ENCODE measurements at regions not wholly inside any gene's neighbourhood (a gene's known extent, or its start where the extent isn't known, plus 50 kb on each side); places are given as distances from the start of the nearest gene placed in this dataset.

DNA sequence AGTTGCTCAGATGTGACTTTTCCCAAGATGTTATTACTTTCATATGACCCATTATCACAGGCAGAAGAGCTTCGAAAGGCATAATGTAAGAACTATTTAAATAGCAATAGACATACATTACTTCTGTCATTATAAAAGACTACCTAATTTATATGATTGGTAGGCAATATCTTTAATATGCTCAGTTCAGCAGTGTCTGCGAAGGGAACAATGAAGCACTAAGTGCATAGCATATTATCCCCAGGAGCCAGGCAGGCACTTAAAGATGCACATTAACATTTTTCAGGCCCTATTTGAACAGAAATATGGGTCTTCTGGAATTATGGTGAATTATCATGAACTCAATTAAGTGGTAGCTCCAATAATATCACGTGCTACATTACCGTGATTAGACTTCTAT is 217.8 kb downstream of the EPM2A start:
- TF ChIP-seq, protein P1, sequence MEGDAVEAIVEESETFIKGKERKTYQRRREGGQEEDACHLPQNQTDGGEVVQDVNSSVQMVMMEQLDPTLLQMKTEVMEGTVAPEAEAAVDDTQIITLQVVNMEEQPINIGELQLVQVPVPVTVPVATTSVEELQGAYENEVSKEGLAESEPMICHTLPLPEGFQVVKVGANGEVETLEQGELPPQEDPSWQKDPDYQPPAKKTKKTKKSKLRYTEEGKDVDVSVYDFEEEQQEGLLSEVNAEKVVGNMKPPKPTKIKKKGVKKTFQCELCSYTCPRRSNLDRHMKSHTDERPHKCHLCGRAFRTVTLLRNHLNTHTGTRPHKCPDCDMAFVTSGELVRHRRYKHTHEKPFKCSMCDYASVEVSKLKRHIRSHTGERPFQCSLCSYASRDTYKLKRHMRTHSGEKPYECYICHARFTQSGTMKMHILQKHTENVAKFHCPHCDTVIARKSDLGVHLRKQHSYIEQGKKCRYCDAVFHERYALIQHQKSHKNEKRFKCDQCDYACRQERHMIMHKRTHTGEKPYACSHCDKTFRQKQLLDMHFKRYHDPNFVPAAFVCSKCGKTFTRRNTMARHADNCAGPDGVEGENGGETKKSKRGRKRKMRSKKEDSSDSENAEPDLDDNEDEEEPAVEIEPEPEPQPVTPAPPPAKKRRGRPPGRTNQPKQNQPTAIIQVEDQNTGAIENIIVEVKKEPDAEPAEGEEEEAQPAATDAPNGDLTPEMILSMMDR (IDR thresholded peaks at IDR 0.05): no peak
- no peak for TF ChIP-seq ZFX (IDR thresholded peaks at IDR 0.05; ENCODE audit: borderline replicate concordance)

Data from 22Rv1 (cell line).